Pancreas (tissue), 10 donors: ENCODE measurements at regions not wholly inside any gene's neighbourhood (a gene's known extent, or its start where the extent isn't known, plus 50 kb on each side); places are given as distances from the start of the nearest gene placed in this dataset.

ENCODE experiments used
- ATAC-seq, 4 donors: fragments of 200-7000 bp; cut with Tn5 transposase; one replicate each; pipeline versions ENCODE4 v1.8.0 to v1.9.1; 2020; ENCODE audit warnings: mild to moderate bottlenecking in 4 of 4, moderate library complexity in 4 of 4
- DNase-seq, 6 donors: peaks; one replicate each; pipeline ENCODE4 v3.0.0-alpha.2; 2020
- FAIRE-seq: peaks from 2 replicates; lab custom pipeline; 2012; peaks lifted over from hg19 to GRCh38; lab: Jason Lieb, UNC
- H3K27ac ChIP-seq, 4 donors: fragments of 200-600 bp; sonication (generic); 1 replicate in 3 of 4; 2 replicates in 1 of 4; pipeline versions ENCODE4 v1.5.0 to v1.8.0; 2020
- H3K27me3 ChIP-seq, 4 donors: fragments of 200-600 bp; one replicate each; pipeline ENCODE4 v1.8.0; 2021
- H3K36me3 ChIP-seq, 3 donors: fragments of 200-600 bp; sonication (generic) in 1 of 3; one replicate each; pipeline versions ENCODE4 v1.5.0 to v1.8.0; 2020 to 2021
- H3K4me1 ChIP-seq, 3 donors: fragments of 200-600 bp; one replicate each; pipeline ENCODE4 v1.8.0; 2021
- H3K4me3 ChIP-seq, 4 donors: fragments of 200-600 bp; sonication (generic) in 2 of 4; one replicate each; pipeline versions ENCODE4 v1.5.0 to v1.8.0; 2020 to 2021
- H3K9me3 ChIP-seq, 4 donors: fragments of 200-600 bp; one replicate each; pipeline ENCODE4 v1.8.0; 2021
- WGBS, 2 donors: extraction: QIAGEN DNeasy Blood & Tissue Kit; methylation state at CpG; one replicate each; pipeline ENCODE4 v1.1.7; 2013; 5-methylcytosine and 5-hydroxymethylcytosine counted together
- intact Hi-C, 3 donors: fragments of 100-400 bp; cut with DNase I; formaldehyde crosslinking; loops; one replicate each; pipeline versions ENCODE4 v1.11.1 to v1.14.2; 2022
- TF ChIP-seq, protein P1 (sequence below), 4 donors: fragments of 200-600 bp; sonication (generic) in 3 of 4; IDR thresholded peaks; one replicate each; pipeline versions ENCODE4 v1.5.0 to v1.8.0; 2021; ENCODE audit warnings: antibody characterized with exemption in 4 of 4
- donor health status: healthy with polysubstance abuse.
- donor health status: DM: no; HTN: no; CAD: no; lungs with moderate emphysema.
- donor health status: DM: no; HTN: no; CAD: no.
- donor health status: control.
- donor health status: control.
- donor health status: Bipolar disorder and iron deficiency.
- donor health status: DM: yes; HTN: yes; CAD: no.
- donor health status: DM: no; HTN: no; CAD: no.
- donor health status: DM: no; HTN: no; CAD: no.
- donor health status: DM: yes; HTN: yes; CAD: no.

GRCh38 chr18:39113790-39114189 lies 1548.2 kb upstream of the CELF4 start:
- FAIRE-seq (no peak), ATAC-seq (no peak), DNase-seq (no peak)
- intact Hi-C loops, result no loop called here
- Histone ChIP-seq H3K36me3 (no peaks in the 10 kb centered on the region), H3K27ac (no peak overlapping the region), H3K27me3 (no peaks in the 10 kb centered on the region), H3K4me3 (no peak overlapping the region), H3K9me3 (no peaks in the 10 kb centered on the region), H3K4me1 (no peaks in the 10 kb centered on the region)
- WGBS, 2 donors, result 58 to 62% methylated on average over 1 of the region's 1 CpG
- TF ChIP-seq, protein P1, sequence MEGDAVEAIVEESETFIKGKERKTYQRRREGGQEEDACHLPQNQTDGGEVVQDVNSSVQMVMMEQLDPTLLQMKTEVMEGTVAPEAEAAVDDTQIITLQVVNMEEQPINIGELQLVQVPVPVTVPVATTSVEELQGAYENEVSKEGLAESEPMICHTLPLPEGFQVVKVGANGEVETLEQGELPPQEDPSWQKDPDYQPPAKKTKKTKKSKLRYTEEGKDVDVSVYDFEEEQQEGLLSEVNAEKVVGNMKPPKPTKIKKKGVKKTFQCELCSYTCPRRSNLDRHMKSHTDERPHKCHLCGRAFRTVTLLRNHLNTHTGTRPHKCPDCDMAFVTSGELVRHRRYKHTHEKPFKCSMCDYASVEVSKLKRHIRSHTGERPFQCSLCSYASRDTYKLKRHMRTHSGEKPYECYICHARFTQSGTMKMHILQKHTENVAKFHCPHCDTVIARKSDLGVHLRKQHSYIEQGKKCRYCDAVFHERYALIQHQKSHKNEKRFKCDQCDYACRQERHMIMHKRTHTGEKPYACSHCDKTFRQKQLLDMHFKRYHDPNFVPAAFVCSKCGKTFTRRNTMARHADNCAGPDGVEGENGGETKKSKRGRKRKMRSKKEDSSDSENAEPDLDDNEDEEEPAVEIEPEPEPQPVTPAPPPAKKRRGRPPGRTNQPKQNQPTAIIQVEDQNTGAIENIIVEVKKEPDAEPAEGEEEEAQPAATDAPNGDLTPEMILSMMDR (IDR thresholded peaks at IDR 0.05), result no peak

DNA sequence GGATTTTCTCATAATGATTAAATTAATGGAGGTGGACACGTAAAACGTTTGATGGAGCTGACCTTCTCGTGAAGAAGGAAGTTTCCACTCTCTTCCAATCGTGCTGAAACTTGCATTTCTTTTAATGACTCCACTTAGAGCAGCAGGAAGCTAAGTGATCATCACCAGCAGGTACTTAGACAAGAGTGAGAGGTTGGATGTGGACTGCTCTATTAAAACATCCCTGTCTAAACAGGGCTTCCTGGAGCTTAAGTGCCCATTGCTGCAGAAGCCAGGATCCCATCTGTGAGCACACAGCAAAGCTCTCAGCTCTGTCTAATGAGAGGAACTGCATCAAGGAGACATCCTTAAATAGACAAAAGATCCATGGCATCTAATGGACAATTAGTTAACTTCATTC lies 1539.5 kb upstream of the CELF4 start:
- 44 to 60% methylated on average over 4 of the region's 4 CpGs for whole genome bisulfite sequencing, 2 donors
- Histone ChIP-seq H3K27ac (no peak overlapping the region), H3K9me3 (no peaks in the 10 kb centered on the region), H3K4me3 (no peak overlapping the region), H3K4me1 (no peaks in the 10 kb centered on the region), H3K36me3 (no peaks in the 10 kb centered on the region), H3K27me3 (no peaks in the 10 kb centered on the region)
- intact Hi-C loops, result no loop called here
- ATAC-seq, result no peak
- TF ChIP-seq, protein P1 (IDR thresholded peaks at IDR 0.05), result no peak
- no peak for DNase-seq
- no peak for FAIRE-seq

DNA sequence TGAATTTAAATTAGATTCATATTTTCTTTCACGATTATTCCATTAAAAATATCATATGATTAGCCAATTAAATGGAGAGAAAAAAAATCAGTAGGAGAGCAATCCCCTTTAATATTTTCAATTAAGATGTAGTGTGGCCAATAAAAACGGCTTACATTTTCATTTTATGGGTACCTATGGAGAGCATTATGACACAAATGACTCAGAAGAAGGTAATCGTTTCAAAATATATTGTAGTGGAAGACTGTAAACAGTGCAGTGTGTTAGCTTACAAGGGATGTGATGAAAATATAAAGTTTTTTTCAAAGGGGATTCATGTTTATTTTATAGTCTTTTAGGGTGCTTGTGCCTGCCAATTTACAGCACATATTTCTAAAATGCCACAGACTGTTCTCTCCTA lies 1507.4 kb upstream of the CELF4 start:
- no peak for FAIRE-seq
- no peak for DNase-seq
- Histone ChIP-seq H3K4me3 (no peak overlapping the region), H3K4me1 (no peaks in the 10 kb centered on the region), H3K27ac (no peak overlapping the region), H3K36me3 (no peaks in the 10 kb centered on the region), H3K27me3 (no peaks in the 10 kb centered on the region), H3K9me3 (peaks cover 0 to 3% (median 0%) of the 10 kb centered on the region in 4 donors)
- no peak for ATAC-seq
- TF ChIP-seq, protein P1 (IDR thresholded peaks at IDR 0.05), result no peak
- intact Hi-C loops, result no loop called here
- WGBS, 2 donors, result 42 to 60% methylated on average over 3 of the region's 3 CpGs

DNA sequence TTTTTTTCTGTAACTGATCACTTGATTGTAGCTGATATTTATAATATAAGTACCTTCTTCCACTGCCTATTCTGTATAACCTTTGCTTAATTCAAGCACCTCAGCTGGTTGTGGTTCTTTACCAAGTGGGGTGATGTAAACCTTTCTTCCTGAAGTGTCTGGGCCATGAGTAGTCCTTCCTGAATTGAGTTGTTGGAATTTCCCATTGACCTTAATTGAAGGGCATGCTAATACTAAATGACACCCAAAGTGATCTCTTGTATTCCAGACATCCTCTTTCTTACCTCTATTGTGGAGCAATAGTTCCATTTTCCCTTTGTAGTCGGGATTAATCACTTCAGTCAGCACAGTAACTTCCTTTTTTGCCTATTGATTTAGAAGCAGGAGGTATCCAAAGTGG lies 1496.8 kb upstream of the CELF4 start:
- ATAC-seq (no peak), DNase-seq (no peak), FAIRE-seq (no peak)
- H3K27me3 ChIP-seq, result no peaks in the 10 kb centered on the region
- H3K27ac ChIP-seq, result no peak overlapping the region
- H3K36me3 ChIP-seq, result no peaks in the 10 kb centered on the region
- no peaks in the 10 kb centered on the region for H3K9me3 ChIP-seq
- intact Hi-C loops, result no loop called here
- 28 to 46% methylated on average over 1 of the region's 1 CpG for WGBS, 2 donors
- TF ChIP-seq, protein P1 (IDR thresholded peaks at IDR 0.05), result no peak
- H3K4me1 ChIP-seq, result no peaks in the 10 kb centered on the region
- no peak overlapping the region for H3K4me3 ChIP-seq

- no peak for ATAC-seq
- no peak overlapping the region for H3K4me3 ChIP-seq
- DNase-seq, result no peak
- no peaks in the 10 kb centered on the region for H3K36me3 ChIP-seq
- H3K27me3 ChIP-seq, result no peaks in the 10 kb centered on the region
- TF ChIP-seq, protein P1 (IDR thresholded peaks at IDR 0.05), result no peak
- intact Hi-C loops, result no loop called here
- no peak overlapping the region for H3K27ac ChIP-seq
- no peaks in the 10 kb centered on the region for H3K9me3 ChIP-seq
- whole genome bisulfite sequencing, 2 donors, result 36 to 37% methylated on average over 6 of the region's 6 CpGs
- H3K4me1 ChIP-seq, result no peaks in the 10 kb centered on the region
- no peak for FAIRE-seq
Measured at GRCh38 chr18:39058386-39059000, 1492.9 kb upstream of the CELF4 start.
